C4-2B (cell line): ENCODE measurements at regions not wholly inside any gene's neighbourhood (a gene's known extent, or its start where the extent isn't known, plus 50 kb on each side); places are given as distances from the start of the nearest gene placed in this dataset.

Experiments
- H3K27ac ChIP-seq: fragments of 450-650 bp; 2 replicates; pipeline ENCODE4 v1.5.1; 2017
- ZFX ChIP-seq: fragments of 450-650 bp; IDR thresholded peaks from 2 replicates; pipeline ENCODE4 v1.6.1; 2017
- TF ChIP-seq, protein P1 (sequence below): fragments of 450-650 bp; conservative IDR thresholded peaks from 2 replicates; pipeline ENCODE4 v1.5.1; 2017; ENCODE audit warnings: mild to moderate bottlenecking

DNA sequence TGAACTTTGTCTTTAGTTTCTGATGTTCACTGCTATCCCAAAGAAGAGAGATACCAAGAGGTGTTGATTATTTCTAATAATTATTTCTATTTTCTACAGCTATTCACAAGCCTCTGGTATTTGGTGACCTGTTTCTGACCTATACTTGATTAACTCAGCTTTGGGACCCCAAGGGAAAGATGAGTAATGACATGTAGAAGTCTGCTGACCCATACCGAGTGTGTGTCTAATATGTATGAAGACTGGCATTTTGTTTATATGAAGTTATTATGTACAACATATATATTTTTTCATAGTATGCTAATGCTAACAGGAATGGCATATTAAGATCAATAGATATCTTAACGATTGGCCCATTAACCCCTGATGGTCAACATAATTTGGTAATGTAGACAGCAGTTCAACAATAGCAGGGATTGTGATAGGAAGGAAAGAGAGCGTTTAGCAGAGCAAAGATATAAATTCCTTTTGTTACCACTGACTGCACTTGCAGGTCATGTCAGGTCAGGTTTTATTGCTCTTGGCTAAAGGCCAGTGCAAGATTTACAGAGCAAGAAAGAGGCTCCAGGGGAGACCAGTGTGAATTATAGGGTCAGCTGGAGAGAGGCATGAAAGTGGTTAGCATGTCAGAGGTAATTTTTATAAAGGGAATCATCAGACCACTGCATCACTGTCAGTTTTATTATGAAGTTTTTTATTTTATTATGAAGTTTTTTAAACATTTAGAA, 94.7 kb upstream of the DIPK2B start:
- peak overlapping the region; percentile 39; the same call in 1 of the 2 replicates for H3K27ac ChIP-seq
- TF ChIP-seq ZFX = no peak
- TF ChIP-seq, protein P1, sequence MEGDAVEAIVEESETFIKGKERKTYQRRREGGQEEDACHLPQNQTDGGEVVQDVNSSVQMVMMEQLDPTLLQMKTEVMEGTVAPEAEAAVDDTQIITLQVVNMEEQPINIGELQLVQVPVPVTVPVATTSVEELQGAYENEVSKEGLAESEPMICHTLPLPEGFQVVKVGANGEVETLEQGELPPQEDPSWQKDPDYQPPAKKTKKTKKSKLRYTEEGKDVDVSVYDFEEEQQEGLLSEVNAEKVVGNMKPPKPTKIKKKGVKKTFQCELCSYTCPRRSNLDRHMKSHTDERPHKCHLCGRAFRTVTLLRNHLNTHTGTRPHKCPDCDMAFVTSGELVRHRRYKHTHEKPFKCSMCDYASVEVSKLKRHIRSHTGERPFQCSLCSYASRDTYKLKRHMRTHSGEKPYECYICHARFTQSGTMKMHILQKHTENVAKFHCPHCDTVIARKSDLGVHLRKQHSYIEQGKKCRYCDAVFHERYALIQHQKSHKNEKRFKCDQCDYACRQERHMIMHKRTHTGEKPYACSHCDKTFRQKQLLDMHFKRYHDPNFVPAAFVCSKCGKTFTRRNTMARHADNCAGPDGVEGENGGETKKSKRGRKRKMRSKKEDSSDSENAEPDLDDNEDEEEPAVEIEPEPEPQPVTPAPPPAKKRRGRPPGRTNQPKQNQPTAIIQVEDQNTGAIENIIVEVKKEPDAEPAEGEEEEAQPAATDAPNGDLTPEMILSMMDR = no peak

GRCh38 chrX:45274576-45274975, 73.9 kb upstream of the DIPK2B start:
- H3K27ac ChIP-seq = no peak overlapping the region
- TF ChIP-seq, protein P1 = no peak
- no peak for TF ChIP-seq ZFX

DNA sequence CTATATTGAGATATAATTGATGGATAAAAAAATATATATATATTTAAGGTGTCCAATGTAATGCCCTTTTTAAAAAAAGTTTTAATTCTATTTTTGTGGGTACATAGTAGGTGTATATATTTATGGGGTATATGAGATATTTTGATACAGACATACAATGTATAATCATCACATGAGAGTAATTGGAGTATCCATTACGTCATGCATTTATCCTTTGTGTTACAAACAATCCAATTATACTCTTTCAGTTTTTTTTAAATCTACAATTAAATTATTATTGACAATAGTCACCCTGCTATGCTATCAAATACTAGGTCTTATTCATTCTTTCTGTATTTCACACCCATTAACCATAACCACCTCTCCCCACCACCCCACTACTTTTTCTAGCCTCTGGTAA, 66.3 kb upstream of the DIPK2B start:
- no peak overlapping the region for H3K27ac ChIP-seq

DNA sequence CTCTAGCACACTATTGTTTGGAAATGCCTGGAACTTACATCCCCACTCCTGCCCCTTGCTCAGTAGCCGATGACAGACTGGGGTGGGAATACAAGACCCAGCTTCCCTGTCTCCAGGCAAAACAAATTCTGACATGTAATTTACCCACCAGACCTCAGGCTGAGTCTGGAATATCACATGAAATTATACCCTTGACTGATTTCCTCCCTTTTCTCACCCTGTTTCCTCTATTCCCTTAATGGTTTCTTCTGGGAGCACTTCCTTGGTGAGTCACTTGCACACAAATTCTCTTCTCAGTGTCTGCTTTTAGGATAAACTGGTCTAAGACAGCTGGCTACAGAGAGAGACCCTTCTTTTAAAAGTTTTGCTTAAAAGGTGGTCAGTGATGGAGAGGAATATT, 65.8 kb upstream of the DIPK2B start:
- TF ChIP-seq, protein P1 = no peak
- no peak for TF ChIP-seq ZFX
- no peak overlapping the region for H3K27ac ChIP-seq

More for the DNA sequence above, 66.3 kb upstream of the DIPK2B start:
- TF ChIP-seq, protein P1 = no peak
- no peak for TF ChIP-seq ZFX

DNA sequence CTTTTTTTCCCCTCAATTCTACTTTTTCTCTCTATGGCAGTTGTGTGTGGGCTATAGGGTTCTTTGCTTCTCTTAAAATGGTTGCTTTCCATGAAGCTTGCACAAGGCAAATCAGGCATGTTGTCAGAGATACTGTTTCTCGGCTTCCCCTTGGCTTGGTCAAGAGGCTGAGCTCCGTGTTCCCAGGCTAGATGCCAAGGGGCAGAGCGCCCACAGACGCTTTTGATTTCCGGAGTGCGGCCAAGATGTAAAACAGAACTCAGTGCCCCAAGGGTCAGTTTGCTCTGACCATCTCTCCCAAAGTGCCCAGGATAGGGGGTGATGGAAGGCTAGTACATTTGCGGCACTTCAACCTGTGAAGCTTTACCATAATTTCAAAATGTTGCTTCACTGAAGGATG, 64.2 kb upstream of the DIPK2B start:
- no peak overlapping the region for H3K27ac ChIP-seq
- TF ChIP-seq, protein P1 = no peak

DNA sequence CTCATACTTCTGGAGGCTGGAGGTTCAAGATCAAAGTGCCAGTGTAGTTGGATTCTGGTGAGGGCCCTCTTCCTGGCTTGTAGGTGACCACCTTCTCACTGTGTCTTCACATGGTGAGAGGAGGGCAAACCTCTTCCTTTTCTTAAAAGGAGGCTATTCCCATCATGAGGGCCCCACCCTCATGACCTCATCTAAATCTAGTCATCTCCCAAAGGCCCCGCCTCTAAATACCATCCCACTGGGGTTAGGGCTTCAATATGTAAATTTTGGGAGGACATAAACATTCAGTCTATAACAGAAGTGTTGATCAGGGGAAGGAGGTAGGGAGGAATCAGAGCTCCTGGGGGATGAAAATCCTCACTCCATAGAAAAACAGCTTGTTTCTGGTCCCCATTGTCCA, 60.8 kb upstream of the DIPK2B start:
- TF ChIP-seq ZFX = no peak
- TF ChIP-seq, protein P1 = no peak

DNA sequence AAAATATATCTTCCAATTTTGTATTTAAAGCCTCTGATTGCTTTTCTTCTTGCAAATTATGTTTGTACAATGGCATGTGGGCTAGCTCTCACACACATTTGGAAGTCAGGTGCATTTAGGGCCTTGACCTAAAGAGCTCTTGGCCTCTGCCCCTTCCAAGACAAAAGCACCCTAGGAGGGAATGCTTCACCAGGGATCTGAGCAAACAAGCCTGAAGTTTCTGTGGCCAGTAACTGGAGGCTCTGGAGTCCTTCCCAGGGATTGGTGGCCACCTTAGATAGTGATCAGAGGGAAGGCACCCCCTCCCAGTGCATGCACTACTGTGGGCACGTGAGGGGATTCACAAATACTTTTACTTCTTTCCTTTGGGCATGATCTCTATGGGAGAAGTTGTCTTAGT, 60.3 kb upstream of the DIPK2B start:
- no peak overlapping the region for H3K27ac ChIP-seq
- TF ChIP-seq, protein P1 = no peak
- no peak for TF ChIP-seq ZFX

More for the DNA sequence above, 60.8 kb upstream of the DIPK2B start:
- no peak overlapping the region for H3K27ac ChIP-seq
